Activated naive CD4-positive, alpha-beta T cell treated with anti-CD3 and anti-CD28 coated beads, Interleukin-2, amount 10 ng/mL, durations not matched to agents 7 days and 5 days (primary cell): ENCODE measurements at regions not wholly inside any gene's neighbourhood (a gene's known extent, or its start where the extent isn't known, plus 50 kb on each side); places are given as distances from the start of the nearest gene placed in this dataset.

Experiments used
- CTCF ChIA-PET: fragments of 350-600 bp; sonication (Branson Sonifier 250); formaldehyde crosslinking; loops from one replicate; lab custom pipeline; 2021; ENCODE audit warnings: antibody characterized with exemption; lab: Charles Lee
- DNase-seq: peaks from one replicate; pipeline ENCODE4 v3.0.0-alpha.2; 2020
- H3K27ac Mint-ChIP-seq: one replicate; pipeline ENCODE4 v1.8.0; 2021; ENCODE audit warnings: mild to moderate bottlenecking, moderate library complexity, mixed read lengths
- H3K27me3 Mint-ChIP-seq: one replicate; pipeline ENCODE4 v1.8.0; 2021; ENCODE audit warnings: mild to moderate bottlenecking, mixed read lengths
- H3K36me3 Mint-ChIP-seq: one replicate; pipeline ENCODE4 v1.8.0; 2021; ENCODE audit warnings: mixed read lengths
- H3K4me1 Mint-ChIP-seq: one replicate; pipeline ENCODE4 v1.8.0; 2021; ENCODE audit warnings: mixed read lengths
- H3K4me3 Mint-ChIP-seq: one replicate; pipeline ENCODE4 v1.8.0; 2021; ENCODE audit warnings: mild to moderate bottlenecking, moderate library complexity, mixed read lengths
- H3K9me3 Mint-ChIP-seq: one replicate; pipeline ENCODE4 v1.8.0; 2021; ENCODE audit warnings: mixed read lengths

- no peak overlapping the region for H3K27ac Mint-ChIP-seq
- CTCF ChIA-PET = no interaction called here
- no peaks in the 10 kb centered on the region for H3K4me1 Mint-ChIP-seq
- no peaks in the 10 kb centered on the region for H3K9me3 Mint-ChIP-seq
- no peaks in the 10 kb centered on the region for H3K36me3 Mint-ChIP-seq
- H3K27me3 Mint-ChIP-seq = no peaks in the 10 kb centered on the region
- H3K4me3 Mint-ChIP-seq = no peak overlapping the region
- no peak for DNase-seq
Observed at GRCh38 chr3:167909952-167910351, 174.4 kb downstream of the SERPINI1 start.

GRCh38 chr3:167909504-167909896, 174.0 kb downstream of the SERPINI1 start:
- Mint-ChIP-seq H3K36me3 (no peaks in the 10 kb centered on the region), H3K4me3 (no peak overlapping the region), H3K4me1 (no peaks in the 10 kb centered on the region), H3K27me3 (no peaks in the 10 kb centered on the region), H3K27ac (no peak overlapping the region), H3K9me3 (no peaks in the 10 kb centered on the region)
- no peak for DNase-seq
- CTCF ChIA-PET = interaction anchor here (1.1 kb wide), 1 partner anchor 13 kb away, joined by 3 read pairs; no protein-coding TSS in a partner anchor

- no peaks in the 10 kb centered on the region for H3K4me1 Mint-ChIP-seq
- H3K36me3 Mint-ChIP-seq = no peaks in the 10 kb centered on the region
- CTCF ChIA-PET = interaction anchor here (1.1 kb wide), 1 partner anchor 14 kb away, joined by 3 read pairs; no protein-coding TSS in a partner anchor
- H3K9me3 Mint-ChIP-seq = no peaks in the 10 kb centered on the region
- no peak for DNase-seq
- no peak overlapping the region for H3K27ac Mint-ChIP-seq
- no peak overlapping the region for H3K4me3 Mint-ChIP-seq
- H3K27me3 Mint-ChIP-seq = no peaks in the 10 kb centered on the region
Observed at GRCh38 chr3:167908746-167909503, 173.4 kb downstream of the SERPINI1 start.

- Mint-ChIP-seq H3K27ac (no peak overlapping the region), H3K27me3 (no peaks in the 10 kb centered on the region), H3K4me1 (no peaks in the 10 kb centered on the region), H3K9me3 (no peaks in the 10 kb centered on the region), H3K36me3 (no peaks in the 10 kb centered on the region), H3K4me3 (no peak overlapping the region)
- CTCF ChIA-PET = no interaction called here
- no peak for DNase-seq
Observed at GRCh38 chr3:167908221-167908620, 172.7 kb downstream of the SERPINI1 start.

GRCh38 chr3:167901138-167901537, 165.6 kb downstream of the SERPINI1 start:
- H3K36me3 Mint-ChIP-seq = no peaks in the 10 kb centered on the region
- CTCF ChIA-PET = no interaction called here
- no peaks in the 10 kb centered on the region for H3K9me3 Mint-ChIP-seq
- H3K4me3 Mint-ChIP-seq = no peak overlapping the region
- H3K4me1 Mint-ChIP-seq = no peaks in the 10 kb centered on the region
- H3K27me3 Mint-ChIP-seq = no peaks in the 10 kb centered on the region
- DNase-seq = no peak
- H3K27ac Mint-ChIP-seq = no peak overlapping the region

- CTCF ChIA-PET = no interaction called here
- no peaks in the 10 kb centered on the region for H3K9me3 Mint-ChIP-seq
- H3K4me1 Mint-ChIP-seq = no peaks in the 10 kb centered on the region
- no peaks in the 10 kb centered on the region for H3K27me3 Mint-ChIP-seq
- no peak overlapping the region for H3K27ac Mint-ChIP-seq
- no peak overlapping the region for H3K4me3 Mint-ChIP-seq
- no peaks in the 10 kb centered on the region for H3K36me3 Mint-ChIP-seq
- DNase-seq = no peak
Observed at GRCh38 chr3:167899093-167899492, 163.6 kb downstream of the SERPINI1 start.

GRCh38 chr3:167898091-167898490, 162.6 kb downstream of the SERPINI1 start:
- Mint-ChIP-seq H3K36me3 (no peaks in the 10 kb centered on the region), H3K4me1 (no peaks in the 10 kb centered on the region), H3K27me3 (no peaks in the 10 kb centered on the region), H3K9me3 (no peaks in the 10 kb centered on the region), H3K27ac (no peak overlapping the region), H3K4me3 (no peak overlapping the region)
- CTCF ChIA-PET = no interaction called here
- no peak for DNase-seq

GRCh38 chr3:167895684-167896083, 160.2 kb downstream of the SERPINI1 start:
- Mint-ChIP-seq H3K9me3 (no peaks in the 10 kb centered on the region), H3K27me3 (no peaks in the 10 kb centered on the region)
- CTCF ChIA-PET = no interaction called here

GRCh38 chr3:167895178-167895577, 159.7 kb downstream of the SERPINI1 start:
- no peaks in the 10 kb centered on the region for H3K9me3 Mint-ChIP-seq
- no peaks in the 10 kb centered on the region for H3K36me3 Mint-ChIP-seq

More at GRCh38 chr3:167895684-167896083, 160.2 kb downstream of the SERPINI1 start:
- Mint-ChIP-seq H3K4me3 (no peak overlapping the region), H3K27ac (no peak overlapping the region), H3K36me3 (no peaks in the 10 kb centered on the region), H3K4me1 (no peaks in the 10 kb centered on the region)
- DNase-seq = no peak

GRCh38 chr3:167892205-167892604, 156.7 kb downstream of the SERPINI1 start:
- no peak overlapping the region for H3K27ac Mint-ChIP-seq
- no peaks in the 10 kb centered on the region for H3K4me1 Mint-ChIP-seq
- H3K36me3 Mint-ChIP-seq = no peaks in the 10 kb centered on the region
- no peak for DNase-seq
- H3K27me3 Mint-ChIP-seq = no peaks in the 10 kb centered on the region
- CTCF ChIA-PET = interaction anchor here (1.3 kb wide), 1 partner anchor 10 kb away, joined by 4 read pairs; no protein-coding TSS in a partner anchor
- no peak overlapping the region for H3K4me3 Mint-ChIP-seq
- H3K9me3 Mint-ChIP-seq = no peaks in the 10 kb centered on the region

More at GRCh38 chr3:167895178-167895577, 159.7 kb downstream of the SERPINI1 start:
- no peak overlapping the region for H3K27ac Mint-ChIP-seq
- no peak for DNase-seq
- no peak overlapping the region for H3K4me3 Mint-ChIP-seq
- no peaks in the 10 kb centered on the region for H3K27me3 Mint-ChIP-seq
- CTCF ChIA-PET = no interaction called here
- H3K4me1 Mint-ChIP-seq = no peaks in the 10 kb centered on the region

GRCh38 chr3:167887096-167887495, 151.6 kb downstream of the SERPINI1 start:
- CTCF ChIA-PET = no interaction called here
- no peaks in the 10 kb centered on the region for H3K9me3 Mint-ChIP-seq
- no peaks in the 10 kb centered on the region for H3K36me3 Mint-ChIP-seq
- no peak overlapping the region for H3K27ac Mint-ChIP-seq
- no peak for DNase-seq
- H3K4me3 Mint-ChIP-seq = no peak overlapping the region
- H3K27me3 Mint-ChIP-seq = peaks cover 7% of the 10 kb centered on the region
- no peaks in the 10 kb centered on the region for H3K4me1 Mint-ChIP-seq

GRCh38 chr3:167886690-167887089, 151.2 kb downstream of the SERPINI1 start:
- H3K9me3 Mint-ChIP-seq = no peaks in the 10 kb centered on the region
- H3K27ac Mint-ChIP-seq = no peak overlapping the region
- H3K4me3 Mint-ChIP-seq = no peak overlapping the region
- CTCF ChIA-PET = no interaction called here
- H3K27me3 Mint-ChIP-seq = peaks cover 7% of the 10 kb centered on the region
- no peak for DNase-seq
- no peaks in the 10 kb centered on the region for H3K36me3 Mint-ChIP-seq
- H3K4me1 Mint-ChIP-seq = no peaks in the 10 kb centered on the region

GRCh38 chr3:167885277-167885676, 149.8 kb downstream of the SERPINI1 start:
- no peak for DNase-seq
- H3K9me3 Mint-ChIP-seq = no peaks in the 10 kb centered on the region
- H3K27me3 Mint-ChIP-seq = peaks cover 7% of the 10 kb centered on the region
- CTCF ChIA-PET = no interaction called here
- no peaks in the 10 kb centered on the region for H3K4me1 Mint-ChIP-seq
- no peak overlapping the region for H3K27ac Mint-ChIP-seq
- no peaks in the 10 kb centered on the region for H3K36me3 Mint-ChIP-seq
- H3K4me3 Mint-ChIP-seq = no peak overlapping the region

GRCh38 chr3:167884481-167884880, 149.0 kb downstream of the SERPINI1 start:
- Mint-ChIP-seq H3K4me1 (no peaks in the 10 kb centered on the region), H3K27me3 (peaks cover 7% of the 10 kb centered on the region), H3K27ac (no peak overlapping the region), H3K9me3 (no peaks in the 10 kb centered on the region), H3K4me3 (no peak overlapping the region), H3K36me3 (no peaks in the 10 kb centered on the region)
- DNase-seq = no peak
- CTCF ChIA-PET = interaction anchor here (0.7 kb wide), 1 partner anchor 179 kb away, joined by 3 read pairs; no protein-coding TSS in a partner anchor

GRCh38 chr3:167883452-167883851, 147.9 kb downstream of the SERPINI1 start:
- CTCF ChIA-PET = no interaction called here
- Mint-ChIP-seq H3K4me3 (no peak overlapping the region), H3K27ac (no peak overlapping the region), H3K4me1 (no peaks in the 10 kb centered on the region), H3K36me3 (no peaks in the 10 kb centered on the region), H3K9me3 (no peaks in the 10 kb centered on the region), H3K27me3 (peaks cover 7% of the 10 kb centered on the region)
- DNase-seq = no peak
